Neuronal stem cell (in vitro differentiated cells): ENCODE measurements at regions not wholly inside any gene's neighbourhood (a gene's known extent, or its start where the extent isn't known, plus 50 kb on each side); places are given as distances from the start of the nearest gene placed in this dataset.

Experiments
- DNase-seq: peaks from one replicate; pipeline ENCODE4 v3.0.0-alpha.2; 2013; ENCODE audit warnings: low spot score
- H2AFZ ChIP-seq: one replicate; pipeline ENCODE4 v1.6.1; 2013; ENCODE audit warnings: mild to moderate bottlenecking, low read length, inconsistent platforms
- H2AK5ac ChIP-seq: 2 replicates; pipeline ENCODE4 v1.6.1; 2013; ENCODE audit warnings: low read depth, mild to moderate bottlenecking, inconsistent platforms, low read length, moderate library complexity, mixed read lengths
- H2BK120ac ChIP-seq: 2 replicates; pipeline ENCODE4 v1.6.1; 2013; ENCODE audit warnings: low read depth, mild to moderate bottlenecking, inconsistent platforms, low read length, moderate library complexity, mixed read lengths
- H2BK12ac ChIP-seq: one replicate; pipeline ENCODE4 v1.6.1; 2013; ENCODE audit warnings: low read length, inconsistent platforms
- H2BK15ac ChIP-seq: 2 replicates; pipeline ENCODE4 v1.6.1; 2013; ENCODE audit warnings: mild to moderate bottlenecking, low read length, inconsistent platforms, mixed read lengths
- H2BK5ac ChIP-seq: one replicate; pipeline ENCODE4 v1.6.1; 2013; ENCODE audit warnings: inconsistent platforms, mild to moderate bottlenecking, low read length, moderate library complexity
- H3K14ac ChIP-seq: one replicate; pipeline ENCODE4 v1.6.1; 2013; ENCODE audit warnings: low read length, inconsistent platforms
- H3K18ac ChIP-seq: 2 replicates; pipeline ENCODE4 v1.6.1; 2013; ENCODE audit warnings: low read length, inconsistent platforms
- H3K23ac ChIP-seq: 2 replicates; pipeline ENCODE4 v1.6.1; 2013; ENCODE audit warnings: low read depth, mild to moderate bottlenecking, mixed read lengths, low read length, inconsistent platforms; ENCODE audit not compliant: poor library complexity
- H3K27ac ChIP-seq: replicated peaks from 3 replicates; pipeline ENCODE4 v1.5.1; 2013; ENCODE audit warnings: low read length, inconsistent platforms
- H3K27me3 ChIP-seq, 3 experiments: 2 replicates each; pipeline ENCODE4 v1.6.1; 2013; ENCODE audit warnings: low read length in 3 of 3, mild to moderate bottlenecking in 2 of 3, inconsistent platforms in 1 of 3, low read depth in 1 of 3, mixed read lengths in 1 of 3, moderate library complexity in 1 of 3; ENCODE audit not compliant: control insufficient read depth in 3 of 3, insufficient read depth in 3 of 3
- H3K36me3 ChIP-seq, 2 donors: replicated peaks in 1 of 2; 2 replicates each; pipeline ENCODE4 v1.6.1; 2013; ENCODE audit warnings: low read length in 2 of 2; ENCODE audit not compliant: control insufficient read depth in 2 of 2, insufficient read depth in 2 of 2
- H3K4ac ChIP-seq: 2 replicates; pipeline ENCODE4 v1.6.1; 2013; ENCODE audit warnings: inconsistent platforms, mild to moderate bottlenecking, low read length, moderate library complexity
- H3K4me1 ChIP-seq, 2 donors: 1 replicate in 1 of 2; 2 replicates in 1 of 2; pipeline ENCODE4 v1.6.1; 2013; ENCODE audit warnings: low read length in 2 of 2, low read depth in 1 of 2; ENCODE audit not compliant: control insufficient read depth in 2 of 2, insufficient read depth in 1 of 2
- H3K4me2 ChIP-seq: one replicate; pipeline ENCODE4 v1.6.1; 2013; ENCODE audit warnings: mild to moderate bottlenecking, low read length, inconsistent platforms; ENCODE audit not compliant: insufficient read depth, poor library complexity, severe bottlenecking
- H3K4me3 ChIP-seq, 2 donors: 2 replicates each; pipeline ENCODE4 v1.5.1; 2013; ENCODE audit warnings: low read length in 2 of 2, mild to moderate bottlenecking in 2 of 2, inconsistent platforms in 1 of 2, moderate library complexity in 1 of 2
- H3K79me1 ChIP-seq: one replicate; pipeline ENCODE4 v1.6.1; 2013; ENCODE audit warnings: low read depth, mild to moderate bottlenecking, inconsistent platforms, low read length, moderate library complexity
- H3K9ac ChIP-seq: one replicate; pipeline ENCODE4 v1.6.1; 2013; ENCODE audit warnings: mild to moderate bottlenecking, low read depth, low read length, inconsistent platforms; ENCODE audit not compliant: poor library complexity
- H3K9me3 ChIP-seq, 2 donors: replicated peaks in 1 of 2; 2 replicates each; pipeline versions ENCODE3 to v1.6.1; 2013; ENCODE audit warnings: low read length in 2 of 2, mild to moderate bottlenecking in 2 of 2, inconsistent platforms in 1 of 2, low read depth in 1 of 2, mixed read lengths in 1 of 2, moderate library complexity in 1 of 2; ENCODE audit not compliant: control insufficient read depth in 2 of 2, insufficient read depth in 1 of 2
- H4K8ac ChIP-seq: one replicate; pipeline ENCODE4 v1.6.1; 2013; ENCODE audit warnings: low read depth, mild to moderate bottlenecking, inconsistent platforms, low read length, moderate library complexity
- H4K91ac ChIP-seq: one replicate; pipeline ENCODE4 v1.6.1; 2013; ENCODE audit warnings: low read length, low read depth, mild to moderate bottlenecking, inconsistent platforms; ENCODE audit not compliant: poor library complexity
- WGBS, 2 donors: extraction: QIAGEN DNeasy Blood & Tissue Kit; methylation state at CpG; one replicate each; pipeline ENCODE4 v1.1.7; 2013; ENCODE audit warnings: missing lambda C conversion rate in 2 of 2, mixed read lengths in 1 of 2; ENCODE audit not compliant: insufficient read length in 2 of 2, insufficient replicate concordance in 1 of 2; ENCODE audit errors: extremely low coverage in 2 of 2; 5-methylcytosine and 5-hydroxymethylcytosine counted together

DNA sequence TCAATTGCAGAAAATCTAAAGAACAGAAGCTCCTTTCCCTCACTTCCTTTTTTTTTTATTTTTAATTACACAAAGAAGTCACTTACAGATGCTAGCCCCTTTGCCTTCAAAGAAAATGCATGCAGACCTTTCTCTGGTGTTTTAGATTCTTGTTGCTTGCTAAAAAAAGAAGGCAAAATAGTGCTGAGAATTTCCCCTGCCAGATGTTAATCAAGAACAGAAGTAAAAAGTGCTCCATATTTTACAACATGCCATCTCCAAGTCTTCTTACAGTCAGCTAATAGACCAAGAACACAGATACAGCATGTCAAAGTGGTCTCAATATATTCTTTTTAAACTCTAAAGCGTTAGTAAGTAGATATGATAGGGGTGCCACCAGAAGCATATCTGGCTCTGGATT lies 142.8 kb upstream of the RGMB start:
- Histone ChIP-seq H3K4me3 (no peak overlapping the region), H2BK12ac (no peak overlapping the region), H3K23ac (no peak overlapping the region), H3K9ac (no peak overlapping the region), H3K4me1 (no peaks in the 10 kb centered on the region), H3K27me3 (no peaks in the 10 kb centered on the region), H3K14ac (no peak overlapping the region), H2BK15ac (no peak overlapping the region), H2BK120ac (no peak overlapping the region), H3K4ac (no peak overlapping the region), H3K9me3 (peaks cover 0 to 10% of the 10 kb centered on the region in 2 donors), H3K18ac (no peak overlapping the region), H4K8ac (no peak overlapping the region), H4K91ac (no peak overlapping the region), H3K4me2 (no peak overlapping the region), H2AK5ac (no peak overlapping the region), H3K79me1 (no peaks in the 10 kb centered on the region), H2AFZ (no peak overlapping the region), H3K27ac (no peak overlapping the region), H2BK5ac (no peak overlapping the region), H3K36me3 (no peaks in the 10 kb centered on the region)
- no CpG with 5 or more reads among the region's 1 CpG for WGBS, 2 donors
- DNase-seq: no peak

DNA sequence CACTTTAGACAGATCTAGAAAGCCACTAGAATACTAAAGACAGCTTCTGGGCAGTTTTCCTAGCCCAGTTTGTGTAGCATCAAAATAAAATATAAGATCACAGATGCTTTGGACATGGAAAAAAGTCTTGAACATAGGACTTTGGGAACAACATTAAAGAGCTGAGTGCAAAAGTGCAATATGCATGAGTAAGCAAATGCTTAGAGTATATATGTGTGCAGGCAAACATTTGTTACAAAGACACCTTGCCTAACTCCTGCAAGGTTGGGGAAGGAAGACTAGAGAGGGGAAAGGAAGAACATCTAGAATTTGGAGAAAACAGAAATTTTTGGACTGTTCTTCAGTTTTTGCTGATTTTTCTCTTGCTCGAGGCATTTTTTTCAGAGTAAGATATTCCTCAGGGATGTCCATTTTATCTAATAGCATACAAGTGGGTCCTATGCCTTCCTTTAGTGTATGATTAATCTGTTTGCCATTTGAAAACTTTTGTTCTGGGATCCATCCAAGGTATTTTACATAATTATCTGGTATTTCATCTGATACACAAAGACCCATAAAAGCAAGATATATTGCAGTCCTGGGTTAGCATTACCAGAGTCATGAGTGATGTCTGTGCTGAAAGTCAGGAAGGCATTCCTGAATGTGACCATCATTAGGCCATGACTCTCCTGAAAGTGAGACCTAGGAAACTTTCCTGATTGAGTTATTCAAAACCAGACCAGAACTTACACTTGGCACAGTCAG lies 142.0 kb upstream of the RGMB start:
- Histone ChIP-seq H3K18ac (no peak overlapping the region), H3K14ac (no peak overlapping the region), H3K4me2 (no peak overlapping the region), H2BK15ac (no peak overlapping the region), H2BK120ac (no peak overlapping the region), H3K4ac (no peak overlapping the region), H3K4me3 (no peak overlapping the region), H2AK5ac (no peak overlapping the region), H3K27me3 (no peaks in the 10 kb centered on the region), H3K4me1 (no peaks in the 10 kb centered on the region), H4K8ac (no peak overlapping the region), H3K36me3 (no peaks in the 10 kb centered on the region), H3K9me3 (peaks cover 0 to 10% of the 10 kb centered on the region in 2 donors), H2AFZ (no peak overlapping the region), H3K23ac (no peak overlapping the region), H2BK5ac (no peak overlapping the region), H3K79me1 (no peaks in the 10 kb centered on the region), H4K91ac (no peak overlapping the region), H3K9ac (no peak overlapping the region), H3K27ac (no peak overlapping the region), H2BK12ac (no peak overlapping the region)
- no CpG with 5 or more reads among the region's 1 CpG for WGBS, 2 donors
- DNase-seq: no peak

DNA sequence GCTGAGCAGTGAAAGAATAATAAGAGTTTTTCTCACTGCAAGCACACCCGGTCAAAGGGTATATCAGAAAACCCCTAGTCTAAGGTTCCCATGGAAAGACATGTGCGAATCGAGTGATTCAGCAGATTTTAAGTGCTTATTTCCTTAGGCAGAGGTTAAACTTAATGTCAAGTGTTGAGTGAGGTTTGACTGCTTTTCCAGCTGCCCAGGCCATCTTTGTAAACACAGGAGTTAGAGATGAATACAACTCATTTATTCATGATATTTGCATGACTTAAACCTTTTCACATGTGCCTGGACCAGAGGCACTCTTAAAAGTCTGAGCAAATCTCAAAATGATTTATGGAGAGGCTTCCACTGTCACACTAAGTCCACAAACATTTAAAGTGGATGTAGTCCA lies 137.8 kb upstream of the RGMB start:
- Histone ChIP-seq H3K9ac (no peak overlapping the region), H3K36me3 (no peaks in the 10 kb centered on the region), H3K14ac (no peak overlapping the region), H3K27me3 (no peaks in the 10 kb centered on the region), H2BK5ac (no peak overlapping the region), H4K8ac (no peak overlapping the region), H3K27ac (no peak overlapping the region), H2AK5ac (no peak overlapping the region), H3K4me2 (no peak overlapping the region), H3K9me3 (no peaks in the 10 kb centered on the region), H3K18ac (no peak overlapping the region), H2BK15ac (no peak overlapping the region), H3K79me1 (no peaks in the 10 kb centered on the region), H3K23ac (no peak overlapping the region), H2AFZ (peak overlapping the region; percentile 30), H2BK12ac (no peak overlapping the region), H3K4ac (no peak overlapping the region), H4K91ac (no peak overlapping the region), H3K4me3 (no peak overlapping the region), H3K4me1 (peaks cover 0 to 4% of the 10 kb centered on the region in 2 donors), H2BK120ac (no peak overlapping the region)
- DNase-seq: no peak
- WGBS, 2 donors: no CpG with 5 or more reads among the region's 3 CpGs

DNA sequence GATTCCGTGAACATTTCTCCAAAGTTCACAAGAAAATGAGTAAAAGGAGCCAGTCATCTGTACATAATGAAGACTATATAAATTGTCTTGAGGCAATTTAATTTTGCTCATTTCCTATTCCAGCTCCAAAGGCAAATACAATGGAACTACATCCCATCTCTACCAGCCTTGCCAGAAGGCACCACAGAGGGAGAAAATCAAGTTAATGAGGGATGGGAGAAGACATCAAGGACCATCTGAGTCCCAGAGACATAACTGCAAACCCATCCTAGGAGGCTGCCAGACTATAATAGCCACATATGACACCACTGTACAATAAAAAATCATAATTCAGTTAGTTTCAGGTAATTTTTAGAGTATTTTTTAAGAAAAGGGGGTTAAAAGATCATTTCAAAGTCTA lies 136.3 kb upstream of the RGMB start:
- Histone ChIP-seq H3K79me1 (no peaks in the 10 kb centered on the region), H3K14ac (no peak overlapping the region), H3K4me2 (no peak overlapping the region), H3K9me3 (no peaks in the 10 kb centered on the region), H2BK120ac (no peak overlapping the region), H3K4me3 (no peak overlapping the region), H4K8ac (no peak overlapping the region), H3K27ac (no peak overlapping the region), H3K4ac (no peak overlapping the region), H2BK15ac (no peak overlapping the region), H3K9ac (no peak overlapping the region), H3K27me3 (no peaks in the 10 kb centered on the region), H3K4me1 (peaks cover 6 to 11% of the 10 kb centered on the region in 2 donors), H3K23ac (no peak overlapping the region), H3K36me3 (no peaks in the 10 kb centered on the region), H2AFZ (no peak overlapping the region), H2BK5ac (no peak overlapping the region), H2BK12ac (no peak overlapping the region), H3K18ac (no peak overlapping the region), H2AK5ac (no peak overlapping the region), H4K91ac (no peak overlapping the region)
- no CpG with 5 or more reads among the region's 1 CpG for WGBS, 2 donors
- DNase-seq: no peak
